GM12878 (cell line): ENCODE measurements at regions not wholly inside any gene's neighbourhood (a gene's known extent, or its start where the extent isn't known, plus 50 kb on each side); places are given as distances from the start of the nearest gene placed in this dataset.

Source experiments
- ATAC-seq: fragments of 200-7000 bp; cut with Tn5 transposase; 3 replicates; pipeline ENCODE4 v1.9.1; 2020; ENCODE audit warnings: mild to moderate bottlenecking, moderate library complexity
- BruUV-seq: library from RNA; stranded (reverse); fragments of 400-500 nt; replicated peaks from 2 replicates; lab custom pipeline; 2021; lab: Mats Ljungman, UMichigan
- CTCF ChIA-PET: fragments of 300-600 bp; sonication (Branson Sonifier 250); formaldehyde crosslinking; extraction: SDS; loops from one replicate; lab custom pipeline; 2021; ENCODE audit warnings: inconsistent platforms; lab: Yijun Ruan, JAX
- POLR2A ChIA-PET: fragments of 350-600 bp; formaldehyde crosslinking; extraction: SDS; loops from one replicate; lab custom pipeline; 2021; ENCODE audit warnings: inconsistent platforms; lab: Charles Lee
- RAD21 ChIA-PET: fragments of 300-600 bp; sonication (Branson Sonifier 250); formaldehyde crosslinking; loops from one replicate; lab custom pipeline; 2023; ENCODE audit warnings: antibody characterized with exemption; ENCODE audit not compliant: unreplicated experiment; lab: Charles Lee
- SMC1A ChIA-PET: fragments of 300-600 bp; sonication (Branson Sonifier 250); formaldehyde crosslinking; loops from one replicate; lab custom pipeline; 2023; ENCODE audit not compliant: unreplicated experiment, uncharacterized antibody; lab: Charles Lee
- DNase-seq: peaks from one replicate; pipeline ENCODE4 v3.0.0-alpha.2; 2011; ENCODE audit warnings: low read depth, low spot score
- FAIRE-seq: peaks from 3 replicates; lab custom pipeline; 2011; peaks lifted over from hg19 to GRCh38; lab: Jason Lieb, UNC
- H2AFZ ChIP-seq: 2 replicates; pipeline ENCODE4 v1.6.0; 2011; ENCODE audit warnings: low read depth, low read length, control low read depth; ENCODE audit not compliant: control insufficient read depth
- H3K27ac ChIP-seq: 2 replicates; pipeline ENCODE4 v1.5.1; 2011; ENCODE audit warnings: control low read depth; ENCODE audit not compliant: control insufficient read depth, insufficient read depth
- H3K27me3 ChIP-seq, 2 experiments: replicated peaks in 1 of 2; 2 replicates each; pipeline versions ENCODE4 v1.6.0 to v1.6.1; 2011; ENCODE audit warnings: low read length in 1 of 2; ENCODE audit not compliant: control insufficient read depth in 2 of 2, insufficient read depth in 2 of 2
- H3K36me3 ChIP-seq, 2 experiments: 2 replicates each; pipeline ENCODE4 v1.5.1; 2011; ENCODE audit warnings: low read length in 1 of 2; ENCODE audit not compliant: control insufficient read depth in 2 of 2, insufficient read depth in 2 of 2
- H3K4me1 ChIP-seq: 2 replicates; pipeline ENCODE4 v1.6.1; 2011; ENCODE audit warnings: mild to moderate bottlenecking, low read length, moderate library complexity, mixed read lengths; ENCODE audit not compliant: control insufficient read depth, insufficient read depth
- H3K4me2 ChIP-seq: 2 replicates; pipeline ENCODE4 v1.6.0; 2011; ENCODE audit warnings: control low read depth; ENCODE audit not compliant: control insufficient read depth, insufficient read depth
- H3K4me3 ChIP-seq: fragments of 200-600 bp; sonication (generic); 2 replicates; pipeline ENCODE4 v1.5.1; 2016
- H3K79me2 ChIP-seq: 2 replicates; pipeline ENCODE4 v1.6.0; 2011; ENCODE audit warnings: low read length; ENCODE audit not compliant: control insufficient read depth, insufficient read depth
- H3K9ac ChIP-seq: 2 replicates; pipeline ENCODE4 v1.8.0; 2011; ENCODE audit warnings: low read length, control low read depth, mixed read lengths; ENCODE audit not compliant: control insufficient read depth, insufficient read depth
- H3K9me3 ChIP-seq: replicated peaks from 3 replicates; pipeline ENCODE4 v1.5.1; 2011; ENCODE audit warnings: mild to moderate bottlenecking, low read length; ENCODE audit not compliant: control insufficient read depth, insufficient read depth
- H4K20me1 ChIP-seq: 2 replicates; pipeline ENCODE4 v1.6.0; 2011; ENCODE audit not compliant: control insufficient read depth, insufficient read depth
- HCFC1 ChIP-seq: fragments of 150-350 bp; IDR thresholded peaks from 2 replicates; pipeline ENCODE4 v1.6.1; 2014; ENCODE audit warnings: low read length
- NFXL1 ChIP-seq: fragments of 450-650 bp; IDR thresholded peaks from 2 replicates; pipeline ENCODE4 v1.6.1; 2017; ENCODE audit warnings: antibody characterized with exemption, mild to moderate bottlenecking, borderline replicate concordance
- NKRF ChIP-seq: fragments of 450-650 bp; conservative IDR thresholded peaks from 2 replicates; pipeline ENCODE4 v1.6.1; 2017; ENCODE audit warnings: mild to moderate bottlenecking, moderate library complexity
- RELB ChIP-seq: fragments of 450-650 bp; IDR thresholded peaks from 2 replicates; pipeline ENCODE4 v1.6.1; 2017; ENCODE audit warnings: low read depth, mild to moderate bottlenecking, moderate library complexity
- RFX5 ChIP-seq: IDR thresholded peaks from 2 replicates; pipeline ENCODE4 v1.6.1; 2011; ENCODE audit warnings: low read depth, low read length, improper control_type of control experiment
- ZNF24 ChIP-seq: fragments of 450-650 bp; IDR thresholded peaks from 2 replicates; pipeline ENCODE4 v1.6.1; 2017; ENCODE audit warnings: antibody characterized with exemption, mild to moderate bottlenecking
- WGBS: methylation state at CpG from one replicate; pipeline ENCODE4 v1.1.6; 2016; ENCODE audit warnings: low lambda C conversion rate; ENCODE audit not compliant: insufficient replicate concordance, insufficient coverage; ENCODE audit errors: missing lambda C conversion rate; 5-methylcytosine and 5-hydroxymethylcytosine counted together
- in situ Hi-C: fragments of 300-500 bp; cut with MboI; formaldehyde crosslinking; loops from 9 replicates; pipeline ENCODE4 v1.14.3; 2018; ENCODE audit warnings: mixed read lengths
- intact Hi-C: fragments of 100-400 bp; cut with micrococcal nuclease; formaldehyde crosslinking; loops from one replicate; pipeline ENCODE4 v1.14.2; 2022; ENCODE audit not compliant: unreplicated experiment

- Histone ChIP-seq H3K9me3 (peaks cover 1% of the 10 kb centered on the region; the same call in 1 of the 3 replicates), H3K4me3 (no peak overlapping the region), H4K20me1 (no peaks in the 10 kb centered on the region), H3K27me3 (no peaks in the 10 kb centered on the region; a peak in 2 of 4 replicates), H3K4me2 (no peak overlapping the region), H3K36me3 (no peaks in the 10 kb centered on the region), H3K27ac (no peak overlapping the region), H3K79me2 (no peaks in the 10 kb centered on the region), H3K4me1 (no peaks in the 10 kb centered on the region), H3K9ac (no peak overlapping the region), H2AFZ (no peak overlapping the region)
- in situ Hi-C loops = no loop called here
- TF ChIP-seq ZNF24 = no peak
- no peak for TF ChIP-seq NFXL1
- TF ChIP-seq NKRF = no peak
- TF ChIP-seq RELB = no peak
- no peak for TF ChIP-seq HCFC1
- TF ChIP-seq RFX5 = no peak
- no peak for ATAC-seq
- POLR2A ChIA-PET = no interaction called here
- intact Hi-C loops = no loop called here
- FAIRE-seq = no peak
- CTCF ChIA-PET = no interaction called here
- 11% methylated on average over 6 of the region's 6 CpGs for WGBS
- RAD21 ChIA-PET = no interaction called here
- DNase-seq = no peak
- BruUV-seq = no TSS peak
- SMC1A ChIA-PET = interaction anchor here (1.5 kb wide), 1 partner anchor 205 kb away, joined by 4 read pairs; no protein-coding TSS in a partner anchor
Measured at GRCh38 chr3:17949101-17949500, 206.7 kb upstream of the TBC1D5 start.
